Mammary epithelial cell (primary cell): ENCODE measurements at regions not wholly inside any gene's neighbourhood (a gene's known extent, or its start where the extent isn't known, plus 50 kb on each side); places are given as distances from the start of the nearest gene placed in this dataset.

Experiments used
- CTCF ChIP-seq, 2 donors: IDR thresholded peaks in 1 of 2; conservative IDR thresholded peaks in 1 of 2; 2 replicates each; pipeline ENCODE4 v1.5.1; 2011 to 2012; ENCODE audit warnings: inconsistent platforms in 2 of 2, low read length in 2 of 2, mild to moderate bottlenecking in 2 of 2, control low read depth in 1 of 2, low read depth in 1 of 2; ENCODE audit not compliant: insufficient read depth in 1 of 2; ENCODE audit errors: extremely low read depth in 1 of 2
- EZH2 ChIP-seq: IDR thresholded peaks from 2 replicates; pipeline ENCODE4 v1.6.1; 2012; ENCODE audit warnings: low read length, inconsistent platforms, borderline replicate concordance

GRCh38 chr5:3456121-3456681 is 139.4 kb upstream of the IRX1 start:
- TF ChIP-seq CTCF (conservative IDR thresholded peaks at IDR 0.05 in 1 of 2, IDR thresholded peaks at IDR 0.05 in 1 of 2; ENCODE audit: extremely low read depth in 1 of 2, insufficient read depth in 1 of 2, low read depth in 1 of 2, low read length in 2 of 2): no peak
- no peak for TF ChIP-seq EZH2
